ENCODE measurements at regions not wholly inside any gene's neighbourhood (a gene's known extent, or its start where the extent isn't known, plus 50 kb on each side); places are given as distances from the start of the nearest gene placed in this dataset.

GRCh38 chr4:115906428-115906827, 793.0 kb upstream of the NDST4 start:
- TF ChIP-seq EZH2phosphoT487 (IDR thresholded peaks at IDR 0.05; ENCODE audit: low read depth, severe bottlenecking, unreplicated experiment) (no peak), CTCF (IDR thresholded peaks at IDR 0.05; ENCODE audit: poor library complexity) (no peak)

All from hepatocyte (in vitro differentiated cells).